T-cell (primary cell): ENCODE measurements at regions not wholly inside any gene's neighbourhood (a gene's known extent, or its start where the extent isn't known, plus 50 kb on each side); places are given as distances from the start of the nearest gene placed in this dataset.

Experiments
- ATAC-seq, 4 experiments: fragments of 200-7000 bp in 3 of 4; fragments of 150-1000 bp in 1 of 4; cut with Tn5 transposase; replicated peaks in 1 of 4; 1 replicate in 3 of 4; 2 replicates in 1 of 4; pipeline ENCODE4 v1.10.0; 2021; ENCODE audit warnings: moderate library complexity in 3 of 4, mild to moderate bottlenecking in 2 of 4, moderate number of reproducible peaks in 1 of 4
- CTCF ChIA-PET, 2 donors: fragments of 300-600 bp; sonication (Branson Sonifier 250); formaldehyde crosslinking; loops; one replicate each; lab custom pipeline; 2022; ENCODE audit warnings: antibody characterized with exemption in 2 of 2; lab: Charles Lee
- POLR2A ChIA-PET, 2 donors: fragments of 300-600 bp; sonication (Branson Sonifier 250); formaldehyde crosslinking; loops; one replicate each; lab custom pipeline; 2022; ENCODE audit warnings: antibody characterized with exemption in 2 of 2; lab: Charles Lee
- DNase-seq, 35 experiments: peaks; one replicate each; pipeline versions ENCODE4 v3.0.0 to v3.0.0-alpha.2; 2013 to 2023
- H3K27ac ChIP-seq: one replicate; pipeline ENCODE4 v1.5.1; 2013; ENCODE audit warnings: low read length
- H3K27me3 ChIP-seq, 2 experiments: replicated peaks in 1 of 2; 1 replicate in 1 of 2; 2 replicates in 1 of 2; pipeline versions ENCODE4 v1.6.1 to v1.7.0; 2013; ENCODE audit warnings: low read length in 1 of 2, mixed read lengths in 1 of 2; ENCODE audit not compliant: control insufficient read depth in 2 of 2, insufficient read depth in 2 of 2; ENCODE audit errors: extremely low read depth in 1 of 2
- H3K36me3 ChIP-seq, 2 donors: 1 replicate in 1 of 2; 2 replicates in 1 of 2; pipeline versions ENCODE4 v1.6.1 to v1.7.0; 2013; ENCODE audit warnings: low read length in 1 of 2; ENCODE audit not compliant: control insufficient read depth in 2 of 2, insufficient read depth in 1 of 2; ENCODE audit errors: extremely low read depth in 1 of 2
- H3K4me1 ChIP-seq, 2 experiments: 1 replicate in 1 of 2; 2 replicates in 1 of 2; pipeline versions ENCODE4 v1.6.1 to v1.7.0; 2013; ENCODE audit warnings: low read length in 2 of 2, mixed read lengths in 1 of 2; ENCODE audit not compliant: insufficient read depth in 2 of 2, control insufficient read depth in 1 of 2; ENCODE audit errors: extremely low read depth in 1 of 2
- H3K4me3 ChIP-seq, 2 donors: 1 replicate in 1 of 2; 2 replicates in 1 of 2; pipeline versions ENCODE4 v1.5.1 to v1.7.0; 2013; ENCODE audit warnings: mild to moderate bottlenecking in 2 of 2, low read length in 1 of 2, moderate library complexity in 1 of 2; ENCODE audit not compliant: control insufficient read depth in 1 of 2; ENCODE audit errors: extremely low read depth in 1 of 2
- H3K9me3 ChIP-seq: 2 replicates; pipeline ENCODE4 v1.7.0; 2013
- H3K27ac Mint-ChIP-seq, 2 donors: one replicate each; pipeline ENCODE4 v1.8.0; 2020 to 2021; ENCODE audit warnings: mild to moderate bottlenecking in 2 of 2, mixed read lengths in 2 of 2
- H3K27me3 Mint-ChIP-seq, 2 donors: one replicate each; pipeline ENCODE4 v1.8.0; 2021 to 2022; ENCODE audit warnings: mixed read lengths in 2 of 2
- H3K36me3 Mint-ChIP-seq: one replicate; pipeline ENCODE4 v1.8.0; 2021; ENCODE audit warnings: mixed read lengths
- H3K4me1 Mint-ChIP-seq, 3 donors: one replicate each; pipeline ENCODE4 v1.8.0; 2020 to 2022; ENCODE audit warnings: mixed read lengths in 3 of 3, mild to moderate bottlenecking in 1 of 3
- H3K4me3 Mint-ChIP-seq, 3 donors: one replicate each; pipeline ENCODE4 v1.8.0; 2020 to 2022; ENCODE audit warnings: mild to moderate bottlenecking in 3 of 3, mixed read lengths in 3 of 3, moderate library complexity in 3 of 3
- H3K9me3 Mint-ChIP-seq, 3 donors: one replicate each; pipeline ENCODE4 v1.8.0; 2020 to 2022; ENCODE audit warnings: mixed read lengths in 3 of 3
- WGBS: methylation state at CpG from one replicate; pipeline ENCODE4 v1.1.5; 2013; ENCODE audit warnings: missing lambda C conversion rate; ENCODE audit not compliant: insufficient coverage; 5-methylcytosine and 5-hydroxymethylcytosine counted together

DNA sequence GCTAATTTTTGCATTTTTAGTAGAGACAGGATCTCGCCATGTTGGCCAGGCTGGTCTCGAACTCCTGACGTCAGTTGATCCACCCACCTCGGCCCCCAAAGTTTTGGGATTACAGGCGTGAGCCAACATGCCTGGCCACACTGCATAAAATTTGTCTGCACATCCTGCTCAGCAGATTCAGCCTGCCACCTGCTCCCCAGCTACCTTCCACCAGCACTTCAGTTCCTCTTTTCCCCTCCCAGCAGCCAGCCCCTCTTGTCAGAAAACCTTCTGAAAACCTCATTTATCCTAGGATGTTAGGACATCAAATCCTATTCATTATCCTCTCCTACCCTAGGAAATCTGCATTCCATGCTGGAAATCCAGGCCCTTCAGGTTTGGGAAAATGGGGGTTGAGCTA is 78.2 kb upstream of the CALM2 start:
- no peak for DNase-seq
- WGBS = 47% methylated on average over 5 of the region's 5 CpGs
- H3K27me3 Mint-ChIP-seq = peaks cover 0 to 7% of the 10 kb centered on the region in 2 donors
- Histone ChIP-seq H3K9me3 (no peaks in the 10 kb centered on the region), H3K36me3 (no peaks in the 10 kb centered on the region), H3K4me1 (no peaks in the 10 kb centered on the region), H3K4me3 (no peak overlapping the region), H3K27me3 (peaks cover 0 to 4% of the 10 kb centered on the region in 2 experiments), H3K27ac (no peak overlapping the region)
- no peak for ATAC-seq
- no peak overlapping the region for H3K27ac Mint-ChIP-seq
- POLR2A ChIA-PET = no interaction called here
- CTCF ChIA-PET = interaction anchor here in 1 of 2 donors (0.5 kb wide), 1 partner anchor 113 kb away, joined by 4 read pairs; no protein-coding TSS in a partner anchor
- H3K4me3 Mint-ChIP-seq = no peak overlapping the region
- no peaks in the 10 kb centered on the region for H3K36me3 Mint-ChIP-seq
- no peaks in the 10 kb centered on the region for H3K4me1 Mint-ChIP-seq
- H3K9me3 Mint-ChIP-seq = no peaks in the 10 kb centered on the region

DNA sequence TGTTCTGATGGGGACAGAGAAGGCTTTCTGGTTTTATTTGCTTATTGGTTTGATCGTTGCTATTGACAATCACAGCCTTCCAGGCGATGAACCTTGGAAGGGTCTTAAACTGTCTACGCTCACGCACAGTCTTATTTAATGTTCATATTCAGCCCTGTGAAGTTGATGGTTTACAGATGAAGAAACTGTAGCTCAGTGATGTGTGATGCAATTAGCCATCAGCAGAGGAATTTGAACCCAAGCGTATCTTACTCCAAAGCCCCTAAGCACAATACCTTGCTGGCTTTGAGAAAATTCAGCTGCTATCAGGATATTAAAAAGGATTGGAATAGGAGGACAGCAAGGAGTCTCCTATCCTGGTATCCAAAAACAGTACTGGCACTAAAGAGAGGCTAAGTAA is 77.1 kb upstream of the CALM2 start:
- ChIA-PET CTCF (interaction anchor here in 1 of 2 donors (0.6 kb wide), 1 partner anchor 477 kb away, joined by 3 read pairs; no protein-coding TSS in a partner anchor), POLR2A (no interaction called here)
- Mint-ChIP-seq H3K4me3 (no peak overlapping the region), H3K36me3 (no peaks in the 10 kb centered on the region), H3K4me1 (no peaks in the 10 kb centered on the region), H3K27me3 (peaks cover 0 to 7% of the 10 kb centered on the region in 2 donors), H3K9me3 (no peaks in the 10 kb centered on the region), H3K27ac (no peak overlapping the region)
- 87% methylated on average over 3 of the region's 5 CpGs for WGBS
- H3K4me1 ChIP-seq = no peaks in the 10 kb centered on the region
- H3K4me3 ChIP-seq = no peak overlapping the region
- peaks cover 0 to 4% of the 10 kb centered on the region in 2 experiments for H3K27me3 ChIP-seq
- H3K27ac ChIP-seq = no peak overlapping the region
- ATAC-seq (no peak), DNase-seq (no peak)
- no peaks in the 10 kb centered on the region for H3K36me3 ChIP-seq
- no peaks in the 10 kb centered on the region for H3K9me3 ChIP-seq

DNA sequence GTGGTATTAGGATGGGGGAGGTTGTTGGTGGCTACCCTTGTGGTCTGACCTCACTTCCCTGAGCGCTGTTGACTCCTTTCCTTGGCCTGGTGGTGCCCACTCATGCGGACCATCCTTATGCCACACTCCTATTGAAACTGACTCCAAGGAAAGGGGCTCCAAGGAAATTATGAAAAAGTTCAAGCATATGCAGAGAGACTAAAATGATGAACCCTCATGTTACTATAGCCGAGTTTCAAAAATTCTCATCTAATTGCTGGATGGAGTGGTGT is 75.0 kb upstream of the CALM2 start:
- no CpG with 5 or more reads among the region's 3 CpGs for WGBS

DNA sequence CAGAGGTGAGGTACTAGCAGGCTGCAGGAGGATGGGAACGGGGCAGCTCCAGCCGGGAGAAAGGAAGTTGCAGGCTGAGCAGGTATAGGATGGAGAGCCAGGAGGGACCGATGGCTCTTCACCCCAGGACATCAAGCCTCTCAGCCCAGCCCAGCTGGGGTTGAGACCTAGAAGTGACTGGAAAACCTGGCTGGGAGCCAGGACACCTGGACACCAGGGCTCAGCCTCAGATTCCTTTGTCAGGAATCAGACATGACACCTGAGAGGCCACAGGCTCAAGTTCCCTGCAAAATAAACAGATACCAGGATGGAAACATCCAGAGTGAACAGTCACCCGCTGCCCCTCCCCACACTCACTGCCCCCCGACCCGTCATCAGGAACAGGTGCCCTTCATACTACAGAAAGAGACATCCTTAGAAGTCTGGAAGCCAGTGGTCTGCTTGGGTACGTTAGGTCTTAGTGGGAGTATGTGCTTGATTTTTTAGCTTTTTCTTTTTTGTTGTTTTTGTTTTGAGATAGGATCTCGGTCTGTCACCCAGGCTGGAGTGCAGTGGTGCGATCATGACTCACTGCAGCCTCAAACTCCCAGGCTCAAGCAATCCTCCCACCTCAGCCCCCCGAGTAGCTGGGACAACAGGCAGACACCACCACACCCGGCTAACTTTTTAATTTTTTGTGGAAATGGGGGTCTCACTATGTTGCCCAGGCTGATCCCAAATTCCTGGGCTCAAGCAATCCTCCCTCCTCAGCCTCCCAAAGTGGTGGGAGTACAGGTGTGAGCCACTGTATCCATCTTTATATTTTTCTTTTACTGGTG is 74.5 kb upstream of the CALM2 start:
- whole genome bisulfite sequencing = 67% methylated on average over 1 of the region's 11 CpGs
- ATAC-seq (no peak), DNase-seq (no peak)
- H3K4me3 Mint-ChIP-seq = no peak overlapping the region
- Histone ChIP-seq H3K36me3 (no peaks in the 10 kb centered on the region), H3K4me3 (no peak overlapping the region), H3K27ac (no peak overlapping the region), H3K9me3 (no peaks in the 10 kb centered on the region), H3K27me3 (peaks cover 0 to 6% of the 10 kb centered on the region in 2 experiments), H3K4me1 (no peaks in the 10 kb centered on the region)
- ChIA-PET POLR2A (interaction anchor here in 1 of 2 donors (0.7 kb wide), 1 partner anchor 1222 kb away, joined by 3 read pairs; no protein-coding TSS in a partner anchor), CTCF (no interaction called here)
- peaks cover 0 to 7% of the 10 kb centered on the region in 2 donors for H3K27me3 Mint-ChIP-seq
- no peaks in the 10 kb centered on the region for H3K9me3 Mint-ChIP-seq
- H3K36me3 Mint-ChIP-seq = no peaks in the 10 kb centered on the region
- peak overlapping the region in 1 of 2 donors; percentile 11 for H3K27ac Mint-ChIP-seq
- H3K4me1 Mint-ChIP-seq = no peaks in the 10 kb centered on the region

More for the DNA sequence above, 75.0 kb upstream of the CALM2 start:
- H3K27me3 ChIP-seq = peaks cover 0 to 6% of the 10 kb centered on the region in 2 experiments
- H3K27ac Mint-ChIP-seq = no peak overlapping the region
- H3K36me3 ChIP-seq = no peaks in the 10 kb centered on the region
- H3K4me1 ChIP-seq = no peaks in the 10 kb centered on the region
- H3K4me1 Mint-ChIP-seq = no peaks in the 10 kb centered on the region
- no peaks in the 10 kb centered on the region for H3K9me3 Mint-ChIP-seq
- no peaks in the 10 kb centered on the region for H3K36me3 Mint-ChIP-seq
- no peak for DNase-seq
- H3K4me3 ChIP-seq = no peak overlapping the region
- ChIA-PET CTCF (no interaction called here), POLR2A (interaction anchor here in 1 of 2 donors (0.7 kb wide), 1 partner anchor 1223 kb away, joined by 3 read pairs; no protein-coding TSS in a partner anchor)
- H3K27ac ChIP-seq = no peak overlapping the region
- no peaks in the 10 kb centered on the region for H3K9me3 ChIP-seq
- peaks cover 0 to 7% of the 10 kb centered on the region in 2 donors for H3K27me3 Mint-ChIP-seq
- H3K4me3 Mint-ChIP-seq = no peak overlapping the region
- no peak for ATAC-seq

DNA sequence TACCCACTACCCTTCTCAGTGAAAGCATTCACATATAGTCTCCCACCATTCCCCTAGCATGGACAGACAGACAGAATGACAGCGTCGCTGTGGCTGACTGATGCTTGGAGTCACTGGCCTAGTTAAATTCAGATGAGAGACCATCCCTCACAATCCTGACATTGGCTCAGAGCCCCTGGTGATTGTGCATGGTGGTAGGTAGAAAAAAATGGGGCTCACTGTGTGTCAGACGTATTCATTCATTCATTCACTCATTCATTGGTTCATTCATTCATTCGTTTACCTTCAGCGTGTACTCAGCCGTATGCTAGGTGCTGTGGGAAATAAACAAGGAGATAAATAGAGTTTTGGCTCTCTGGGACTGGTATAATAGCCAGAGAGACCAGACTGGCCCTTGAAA is 73.6 kb upstream of the CALM2 start:
- CTCF ChIA-PET = no interaction called here

DNA sequence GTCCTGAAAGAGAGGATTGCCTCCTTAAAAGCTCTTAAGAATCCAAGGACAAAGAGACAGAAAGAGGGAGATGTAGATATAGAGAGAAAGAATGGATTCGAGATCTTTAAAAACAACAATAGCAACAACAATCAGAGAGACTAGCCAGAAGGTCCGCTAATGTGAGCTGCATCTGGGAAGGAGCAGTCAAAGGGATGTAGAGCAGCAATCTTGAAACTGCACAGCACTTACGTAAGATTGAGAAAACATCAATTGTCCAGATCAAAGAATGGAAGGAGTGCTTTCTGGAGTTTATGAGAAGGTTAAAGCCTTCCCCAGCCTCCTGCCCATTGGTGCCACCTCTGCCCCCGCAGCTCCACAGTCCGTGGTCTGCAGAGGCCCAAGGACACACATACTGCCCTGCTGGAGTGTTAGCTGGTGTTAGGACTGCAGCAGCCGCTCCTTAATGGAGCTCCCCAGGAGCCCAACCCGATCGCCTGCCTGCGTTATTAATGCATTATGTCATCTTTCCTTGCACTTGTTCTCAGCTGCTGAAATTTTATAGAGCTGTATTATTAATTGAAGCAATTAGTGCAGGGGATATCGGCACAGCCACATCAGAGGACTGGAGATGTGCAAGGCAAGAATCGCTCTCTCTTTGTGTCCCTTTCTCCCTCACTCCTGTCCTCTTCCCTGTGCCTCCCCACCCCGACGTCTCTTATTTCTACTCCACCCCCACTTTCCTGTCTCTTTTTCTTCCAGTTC is 73.0 kb upstream of the CALM2 start:
- peaks cover 0 to 7% of the 10 kb centered on the region in 2 donors for H3K27me3 Mint-ChIP-seq
- CTCF ChIA-PET = no interaction called here
- no peaks in the 10 kb centered on the region for H3K9me3 Mint-ChIP-seq
- Histone ChIP-seq H3K27me3 (peaks cover 0 to 6% of the 10 kb centered on the region in 2 experiments), H3K4me3 (no peak overlapping the region), H3K27ac (no peak overlapping the region), H3K36me3 (no peaks in the 10 kb centered on the region), H3K9me3 (no peaks in the 10 kb centered on the region), H3K4me1 (no peaks in the 10 kb centered on the region)
- no peak for DNase-seq
- H3K4me3 Mint-ChIP-seq = no peak overlapping the region
- H3K36me3 Mint-ChIP-seq = no peaks in the 10 kb centered on the region
- no peak overlapping the region for H3K27ac Mint-ChIP-seq
- POLR2A ChIA-PET = no interaction called here
- no peak for ATAC-seq
- H3K4me1 Mint-ChIP-seq = no peaks in the 10 kb centered on the region
- 73% methylated on average over 4 of the region's 13 CpGs for WGBS

More for the DNA sequence above, 73.6 kb upstream of the CALM2 start:
- H3K9me3 Mint-ChIP-seq = no peaks in the 10 kb centered on the region
- no peak for DNase-seq
- H3K4me1 ChIP-seq = no peaks in the 10 kb centered on the region
- no peak overlapping the region for H3K4me3 Mint-ChIP-seq
- no peaks in the 10 kb centered on the region for H3K36me3 ChIP-seq
- H3K9me3 ChIP-seq = no peaks in the 10 kb centered on the region
- no peak overlapping the region for H3K27ac ChIP-seq
- H3K36me3 Mint-ChIP-seq = no peaks in the 10 kb centered on the region
- peaks cover 0 to 7% of the 10 kb centered on the region in 2 donors for H3K27me3 Mint-ChIP-seq
- whole genome bisulfite sequencing = 94% methylated on average over 2 of the region's 6 CpGs
- no peak for ATAC-seq
- peaks cover 0 to 6% of the 10 kb centered on the region in 2 experiments for H3K27me3 ChIP-seq
- no peak overlapping the region for H3K27ac Mint-ChIP-seq
- H3K4me1 Mint-ChIP-seq = no peaks in the 10 kb centered on the region
- H3K4me3 ChIP-seq = no peak overlapping the region
- POLR2A ChIA-PET = no interaction called here
